SK-N-SH (cell line): ENCODE measurements at regions not wholly inside any gene's neighbourhood (a gene's known extent, or its start where the extent isn't known, plus 50 kb on each side); places are given as distances from the start of the nearest gene placed in this dataset.

Experiments used
- CTCF ChIA-PET: fragments of 300-600, 350-600 bp; formaldehyde crosslinking; extraction: SDS; loops from one replicate; lab custom pipeline; 2021; lab: Yijun Ruan, JAX
- POLR2A ChIA-PET: fragments of 350-600 bp; sonication (Branson Sonifier 250); formaldehyde crosslinking; extraction: SDS; loops from one replicate; lab custom pipeline; 2020; ENCODE audit warnings: antibody characterized with exemption, inconsistent platforms; lab: Yijun Ruan, JAX
- DNase-seq: peaks from one replicate; pipeline ENCODE4 v3.0.0; 2012
- H2AFZ ChIP-seq: fragments of 200-600 bp; sonication (generic); 2 replicates; pipeline ENCODE4 v1.8.1; 2016; ENCODE audit warnings: antibody characterized with exemption, mild to moderate bottlenecking, low read depth
- H3F3A ChIP-seq: fragments of 200-600 bp; sonication (generic); replicated peaks from 2 replicates; pipeline ENCODE3; 2016; ENCODE audit warnings: antibody characterized with exemption, mild to moderate bottlenecking; ENCODE audit not compliant: insufficient read depth
- H3K27ac ChIP-seq, 2 experiments: fragments of 200-500 bp in 1 of 2; fragments of 200-600 bp in 1 of 2; sonication (Bioruptor generic) in 1 of 2; sonication (generic), shearing (Covaris generic) in 1 of 2; 2 replicates each; pipeline versions ENCODE4 v1.5.1 to v1.6.1; 2014 to 2016; ENCODE audit warnings: low read depth in 2 of 2, inconsistent platforms in 1 of 2, low read length in 1 of 2, mild to moderate bottlenecking in 1 of 2, mixed read lengths in 1 of 2
- H3K27me3 ChIP-seq: fragments of 200-600 bp; sonication (generic), shearing (Covaris generic); 2 replicates; pipeline ENCODE4 v1.6.1; 2016; ENCODE audit warnings: mixed run types; ENCODE audit not compliant: insufficient read depth
- H3K36me3 ChIP-seq, 2 experiments: fragments of 200-500 bp in 1 of 2; fragments of 200-600 bp in 1 of 2; sonication (Bioruptor generic) in 1 of 2; sonication (generic) in 1 of 2; replicated peaks in 1 of 2; 2 replicates each; pipeline versions ENCODE3 to v1.5.1; 2014 to 2016; ENCODE audit warnings: low read length in 1 of 2, mild to moderate bottlenecking in 1 of 2; ENCODE audit not compliant: insufficient read depth in 2 of 2, control insufficient read depth in 1 of 2
- H3K4me1 ChIP-seq, 2 experiments: fragments of 200-500 bp in 1 of 2; fragments of 200-600 bp in 1 of 2; sonication (Bioruptor generic) in 1 of 2; sonication (generic), shearing (Covaris generic) in 1 of 2; 2 replicates each; pipeline versions ENCODE4 v1.5.1 to v1.6.1; 2014 to 2016; ENCODE audit warnings: low read depth in 1 of 2, low read length in 1 of 2, mixed run types in 1 of 2; ENCODE audit not compliant: insufficient read depth in 2 of 2, control insufficient read depth in 1 of 2
- H3K4me2 ChIP-seq: fragments of 200-600 bp; sonication (generic), shearing (Covaris generic); 2 replicates; pipeline ENCODE4 v1.6.1; 2017; ENCODE audit warnings: mixed run types
- H3K4me3 ChIP-seq, 2 experiments: fragments of 200-500 bp in 1 of 2; fragments of 200-600 bp in 1 of 2; sonication (Bioruptor generic) in 1 of 2; sonication (generic), shearing (Covaris generic) in 1 of 2; 2 replicates each; pipeline versions ENCODE4 v1.5.1 to v1.8.1; 2014 to 2016; ENCODE audit warnings: low read depth in 2 of 2, inconsistent platforms in 1 of 2, low read length in 1 of 2, mild to moderate bottlenecking in 1 of 2, mixed read lengths in 1 of 2, moderate library complexity in 1 of 2
- H3K79me2 ChIP-seq: fragments of 200-600 bp; sonication (generic); 2 replicates; pipeline ENCODE4 v1.8.1; 2017; ENCODE audit warnings: mild to moderate bottlenecking; ENCODE audit not compliant: insufficient read depth
- H3K9ac ChIP-seq: fragments of 200-600 bp; sonication (generic); 2 replicates; pipeline ENCODE4 v1.6.1; 2017; ENCODE audit warnings: mixed run types
- H3K9me2 ChIP-seq: fragments of 200-600 bp; sonication (generic); 2 replicates; pipeline ENCODE4 v1.6.1; 2017; ENCODE audit warnings: mixed run types
- H3K9me3 ChIP-seq: fragments of 200-600 bp; sonication (generic); 2 replicates; pipeline ENCODE4 v1.6.1; 2017; ENCODE audit warnings: mixed run types, mild to moderate bottlenecking, moderate library complexity
- H4K20me1 ChIP-seq: fragments of 200-600 bp; sonication (generic); 2 replicates; pipeline ENCODE4 v1.6.1; 2017; ENCODE audit warnings: mild to moderate bottlenecking, mixed run types; ENCODE audit not compliant: insufficient read depth
- CHD2 ChIP-seq: fragments of 150-350 bp; IDR thresholded peaks from 2 replicates; pipeline ENCODE4 v1.6.1; 2018; ENCODE audit warnings: low read length; ENCODE audit not compliant: partially characterized antibody
- ELF1 ChIP-seq: IDR thresholded peaks from 2 replicates; pipeline ENCODE4 v1.4.0; 2012
- EP300 ChIP-seq, 2 experiments: IDR thresholded peaks; 2 replicates each; pipeline versions ENCODE4 v1.4.0 to v1.6.1; 2012; ENCODE audit warnings: borderline replicate concordance in 1 of 2, low read depth in 1 of 2, low read length in 1 of 2
- GATA2 ChIP-seq: sonication (generic); formaldehyde crosslinking; IDR thresholded peaks from 2 replicates; pipeline ENCODE4 v1.5.0; 2020; ENCODE audit warnings: mild to moderate bottlenecking, missing genetic modification reagents
- MEF2A ChIP-seq: IDR thresholded peaks from 2 replicates; pipeline ENCODE4 v1.4.0; 2012; ENCODE audit warnings: low read depth, borderline replicate concordance
- MXI1 ChIP-seq: IDR thresholded peaks from 2 replicates; pipeline ENCODE4 v1.6.1; 2012; ENCODE audit warnings: mild to moderate bottlenecking, low read depth, low read length, improper control_type of control experiment
- NFIC ChIP-seq: IDR thresholded peaks from 2 replicates; pipeline ENCODE4 v1.4.0; 2012; ENCODE audit warnings: borderline replicate concordance
- NRF1 ChIP-seq: IDR thresholded peaks from 2 replicates; pipeline ENCODE4 v1.6.1; 2012; ENCODE audit warnings: low read depth, mild to moderate bottlenecking, low read length
- PBX3 ChIP-seq: IDR thresholded peaks from 2 replicates; pipeline ENCODE4; 2012
- RCOR1 ChIP-seq: fragments of 150-350 bp; IDR thresholded peaks from 2 replicates; pipeline ENCODE4 v1.6.1; 2017; ENCODE audit warnings: antibody characterized with exemption, low read length
- REST ChIP-seq: IDR thresholded peaks from 2 replicates; pipeline ENCODE4 v1.6.1; 2012; ENCODE audit warnings: mild to moderate bottlenecking, low read depth, low read length, moderate library complexity
- SIN3A ChIP-seq: IDR thresholded peaks from 2 replicates; pipeline ENCODE4 v1.6.1; 2012; ENCODE audit warnings: low read depth, mild to moderate bottlenecking, low read length, moderate library complexity, borderline replicate concordance
- SMC3 ChIP-seq: IDR thresholded peaks from 2 replicates; pipeline ENCODE4 v1.6.1; 2012; ENCODE audit warnings: low read depth, low read length, improper control_type of control experiment
- TAF1 ChIP-seq: IDR thresholded peaks from 2 replicates; pipeline ENCODE4 v1.6.1; 2012; ENCODE audit warnings: low read depth, mild to moderate bottlenecking, low read length, moderate library complexity, borderline replicate concordance
- TEAD4 ChIP-seq: IDR thresholded peaks from 2 replicates; pipeline ENCODE4 v1.4.0; 2012; ENCODE audit warnings: mild to moderate bottlenecking, borderline replicate concordance; ENCODE audit not compliant: insufficient read depth
- USF1 ChIP-seq: IDR thresholded peaks from 2 replicates; pipeline ENCODE4 v1.4.0; 2012; ENCODE audit warnings: low read depth, borderline replicate concordance
- YY1 ChIP-seq: IDR thresholded peaks from 2 replicates; pipeline ENCODE4 v1.4.0; 2012; ENCODE audit warnings: low read depth, mild to moderate bottlenecking
- WGBS: methylation state at CpG from one replicate; pipeline ENCODE4 v1.1.6; 2017; ENCODE audit warnings: low lambda C conversion rate; 5-methylcytosine and 5-hydroxymethylcytosine counted together
- TF ChIP-seq, protein P1 (sequence below): fragments of 150-350 bp; IDR thresholded peaks from 2 replicates; pipeline ENCODE4 v1.6.1; 2016; ENCODE audit warnings: mild to moderate bottlenecking, low read depth, low read length
- TF ChIP-seq, protein P2 (sequence below): IDR thresholded peaks from 2 replicates; pipeline ENCODE4 v1.4.0; 2012; ENCODE audit warnings: low read depth

DNA sequence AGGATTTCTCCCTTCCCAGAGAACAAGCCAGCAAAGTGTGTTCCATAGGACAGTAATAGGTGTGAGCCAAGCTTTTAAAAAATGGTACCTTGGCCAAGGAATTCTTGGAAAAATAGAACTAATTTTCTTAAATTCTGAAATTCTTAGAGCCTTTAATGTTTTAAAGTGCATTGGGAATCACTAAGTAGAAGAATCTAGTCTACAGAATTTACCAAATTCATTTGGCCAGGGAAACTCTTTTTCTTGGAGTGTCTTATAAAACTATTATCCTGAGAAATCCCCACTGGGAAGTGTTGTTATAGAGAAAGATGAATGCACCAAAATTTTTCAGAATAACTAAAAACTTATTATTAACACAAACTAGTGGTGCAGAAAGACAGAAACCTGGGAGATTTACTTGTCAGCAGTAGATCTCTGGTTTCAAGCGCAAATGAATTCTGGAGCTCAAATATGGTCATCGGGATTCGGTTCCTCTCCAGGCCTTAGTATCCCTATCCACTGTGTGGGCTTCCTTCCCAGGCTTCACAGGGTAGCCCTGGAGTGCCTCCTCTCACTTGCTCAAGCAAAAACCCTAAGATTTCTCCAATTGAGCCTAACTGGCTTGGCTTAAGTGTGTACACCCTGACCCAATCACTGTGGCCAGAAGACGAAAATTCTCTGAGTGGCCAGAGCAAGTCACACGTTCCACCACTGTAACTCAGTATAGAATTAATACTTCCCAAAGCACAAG, 217.8 kb downstream of the CHD9NB start:
- no peaks in the 10 kb centered on the region for H3K27me3 ChIP-seq
- no peak overlapping the region for H3K27ac ChIP-seq
- no peak overlapping the region for H3K4me2 ChIP-seq
- no peak overlapping the region for H3K4me3 ChIP-seq
- WGBS: 16% methylated on average over 5 of the region's 5 CpGs
- no peaks in the 10 kb centered on the region for H3K79me2 ChIP-seq
- no peak for DNase-seq
- no peaks in the 10 kb centered on the region for H4K20me1 ChIP-seq
- CTCF ChIA-PET: interaction anchor here (0.9 kb wide), 1 partner anchor 100 kb away, joined by 3 read pairs; no protein-coding TSS in a partner anchor
- H3F3A ChIP-seq: no peaks in the 10 kb centered on the region
- H3K9ac ChIP-seq: no peak overlapping the region
- H3K36me3 ChIP-seq: no peaks in the 10 kb centered on the region
- H3K4me1 ChIP-seq: no peaks in the 10 kb centered on the region
- no peaks in the 10 kb centered on the region for H3K9me2 ChIP-seq
- TF ChIP-seq TAF1 (no peak), ELF1 (no peak), RCOR1 (no peak), SMC3 (no peak), YY1 (no peak), CHD2 (no peak), REST (no peak), GATA2 (CRISPR knock-in tag) (no peak), MEF2A (no peak), NFIC (no peak), SIN3A (no peak), PBX3 (no peak), USF1 (no peak), EP300 (IDR thresholded peaks at IDR 0.05; ENCODE audit: borderline replicate concordance in 1 of 2, low read depth in 1 of 2, low read length in 1 of 2) (no peak), NRF1 (no peak), MXI1 (no peak), TEAD4 (no peak)
- TF ChIP-seq, protein P1, sequence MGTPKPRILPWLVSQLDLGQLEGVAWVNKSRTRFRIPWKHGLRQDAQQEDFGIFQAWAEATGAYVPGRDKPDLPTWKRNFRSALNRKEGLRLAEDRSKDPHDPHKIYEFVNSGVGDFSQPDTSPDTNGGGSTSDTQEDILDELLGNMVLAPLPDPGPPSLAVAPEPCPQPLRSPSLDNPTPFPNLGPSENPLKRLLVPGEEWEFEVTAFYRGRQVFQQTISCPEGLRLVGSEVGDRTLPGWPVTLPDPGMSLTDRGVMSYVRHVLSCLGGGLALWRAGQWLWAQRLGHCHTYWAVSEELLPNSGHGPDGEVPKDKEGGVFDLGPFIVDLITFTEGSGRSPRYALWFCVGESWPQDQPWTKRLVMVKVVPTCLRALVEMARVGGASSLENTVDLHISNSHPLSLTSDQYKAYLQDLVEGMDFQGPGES: no peak
- TF ChIP-seq, protein P2, sequence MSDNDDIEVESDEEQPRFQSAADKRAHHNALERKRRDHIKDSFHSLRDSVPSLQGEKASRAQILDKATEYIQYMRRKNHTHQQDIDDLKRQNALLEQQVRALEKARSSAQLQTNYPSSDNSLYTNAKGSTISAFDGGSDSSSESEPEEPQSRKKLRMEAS: no peak
- no peak overlapping the region for H2AFZ ChIP-seq
- no peaks in the 10 kb centered on the region for H3K9me3 ChIP-seq
- POLR2A ChIA-PET: no interaction called here
